GM23248 (cell line): ENCODE measurements at regions not wholly inside any gene's neighbourhood (a gene's known extent, or its start where the extent isn't known, plus 50 kb on each side); places are given as distances from the start of the nearest gene placed in this dataset.

Source experiments
- EZH2 ChIP-seq: fragments of 200-600 bp; sonication (generic); IDR thresholded peaks from 2 replicates; pipeline ENCODE4 v1.6.1; 2018; ENCODE audit warnings: antibody characterized with exemption, mild to moderate bottlenecking; ENCODE audit not compliant: insufficient read depth, poor library complexity, severe bottlenecking
- EZH2phosphoT487 ChIP-seq: fragments of 200-600 bp; sonication (generic); IDR thresholded peaks from 2 replicates; pipeline ENCODE4 v1.6.1; 2018; ENCODE audit warnings: antibody characterized with exemption, moderate library complexity, mild to moderate bottlenecking, low read depth; ENCODE audit not compliant: insufficient read depth

- no peak for TF ChIP-seq EZH2
- no peak for TF ChIP-seq EZH2phosphoT487
Measured at GRCh38 chr12:13443028-13443427, 246.5 kb downstream of the EMP1 start.
